Testis (tissue), 2 donors: ENCODE measurements at regions not wholly inside any gene's neighbourhood (a gene's known extent, or its start where the extent isn't known, plus 50 kb on each side); places are given as distances from the start of the nearest gene placed in this dataset.

Experiments used
- POLR2A ChIP-seq: fragments of 450-650 bp; IDR thresholded peaks from one replicate; pipeline ENCODE4 v1.6.1; 2017; ENCODE audit warnings: antibody characterized with exemption, mild to moderate bottlenecking, moderate library complexity
- TF ChIP-seq, protein P1 (sequence below), 3 experiments: fragments of 450-650 bp in 2 of 3; fragments of 200-600 bp in 1 of 3; sonication (generic) in 1 of 3; IDR thresholded peaks; one replicate each; pipeline ENCODE4 v1.5.1; 2016 to 2019; ENCODE audit warnings: antibody characterized with exemption in 3 of 3, mild to moderate bottlenecking in 2 of 3, moderate library complexity in 1 of 3

GRCh38 chr5:38094889-38095288, 163.5 kb upstream of the EGFLAM start:
- TF ChIP-seq, protein P1, sequence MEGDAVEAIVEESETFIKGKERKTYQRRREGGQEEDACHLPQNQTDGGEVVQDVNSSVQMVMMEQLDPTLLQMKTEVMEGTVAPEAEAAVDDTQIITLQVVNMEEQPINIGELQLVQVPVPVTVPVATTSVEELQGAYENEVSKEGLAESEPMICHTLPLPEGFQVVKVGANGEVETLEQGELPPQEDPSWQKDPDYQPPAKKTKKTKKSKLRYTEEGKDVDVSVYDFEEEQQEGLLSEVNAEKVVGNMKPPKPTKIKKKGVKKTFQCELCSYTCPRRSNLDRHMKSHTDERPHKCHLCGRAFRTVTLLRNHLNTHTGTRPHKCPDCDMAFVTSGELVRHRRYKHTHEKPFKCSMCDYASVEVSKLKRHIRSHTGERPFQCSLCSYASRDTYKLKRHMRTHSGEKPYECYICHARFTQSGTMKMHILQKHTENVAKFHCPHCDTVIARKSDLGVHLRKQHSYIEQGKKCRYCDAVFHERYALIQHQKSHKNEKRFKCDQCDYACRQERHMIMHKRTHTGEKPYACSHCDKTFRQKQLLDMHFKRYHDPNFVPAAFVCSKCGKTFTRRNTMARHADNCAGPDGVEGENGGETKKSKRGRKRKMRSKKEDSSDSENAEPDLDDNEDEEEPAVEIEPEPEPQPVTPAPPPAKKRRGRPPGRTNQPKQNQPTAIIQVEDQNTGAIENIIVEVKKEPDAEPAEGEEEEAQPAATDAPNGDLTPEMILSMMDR (IDR thresholded peaks at IDR 0.05), result no peak
- TF ChIP-seq POLR2A, result no peak
